Activated gamma-delta T cell treated with Interleukin-2 at 50 U/mL for 16 hours (primary cell): ENCODE measurements at regions not wholly inside any gene's neighbourhood (a gene's known extent, or its start where the extent isn't known, plus 50 kb on each side); places are given as distances from the start of the nearest gene placed in this dataset.

Source experiments
- DNase-seq: peaks from one replicate; pipeline ENCODE4 v3.0.0-alpha.2; 2020

- no peak for DNase-seq
These were observed 94.7 kb downstream of the SIK1 start for GRCh38 chr21:43331962-43332828.

DNA sequence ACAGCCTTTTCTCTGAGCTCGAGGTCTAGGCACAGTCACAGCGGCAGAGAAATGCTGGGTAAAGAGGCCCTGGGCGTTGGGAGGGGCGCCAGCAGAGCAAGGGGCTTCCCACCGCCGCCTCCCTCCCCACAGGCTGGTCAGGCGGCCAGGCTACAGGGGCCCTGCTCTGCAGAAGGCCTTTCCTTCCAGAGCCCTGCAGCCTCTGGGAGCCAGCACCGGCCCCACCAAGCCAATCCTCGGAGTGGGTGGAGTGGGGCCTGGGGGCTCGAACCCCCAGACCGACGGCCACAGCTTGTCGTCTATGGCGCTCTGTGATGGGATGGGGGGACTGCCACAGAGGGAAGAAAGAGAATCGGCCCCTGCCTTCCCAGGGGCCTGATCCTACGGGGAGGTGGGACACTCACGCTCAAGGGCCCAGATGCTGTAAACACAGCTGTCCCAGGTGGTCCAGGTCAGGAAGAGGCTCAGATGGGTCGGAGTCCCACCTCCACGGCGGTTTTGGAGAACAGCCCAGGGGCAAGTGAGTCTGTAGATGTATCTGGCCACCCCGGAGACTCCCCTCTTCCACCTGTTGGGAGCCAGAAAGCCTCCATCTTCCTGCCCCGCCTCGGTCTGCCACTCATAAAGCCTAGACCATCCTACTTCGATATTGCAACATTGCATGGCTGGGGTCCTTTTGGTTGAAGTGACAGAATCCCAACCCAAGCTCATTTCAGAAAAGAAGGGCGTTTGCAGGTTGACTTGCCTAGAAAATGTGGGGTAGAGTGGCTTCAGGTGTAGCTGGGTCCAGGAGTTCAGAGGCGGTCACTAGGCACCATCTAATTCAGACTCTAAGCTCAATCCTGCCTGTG lies 95.6 kb downstream of the SIK1 start:
- no peak for DNase-seq

DNA sequence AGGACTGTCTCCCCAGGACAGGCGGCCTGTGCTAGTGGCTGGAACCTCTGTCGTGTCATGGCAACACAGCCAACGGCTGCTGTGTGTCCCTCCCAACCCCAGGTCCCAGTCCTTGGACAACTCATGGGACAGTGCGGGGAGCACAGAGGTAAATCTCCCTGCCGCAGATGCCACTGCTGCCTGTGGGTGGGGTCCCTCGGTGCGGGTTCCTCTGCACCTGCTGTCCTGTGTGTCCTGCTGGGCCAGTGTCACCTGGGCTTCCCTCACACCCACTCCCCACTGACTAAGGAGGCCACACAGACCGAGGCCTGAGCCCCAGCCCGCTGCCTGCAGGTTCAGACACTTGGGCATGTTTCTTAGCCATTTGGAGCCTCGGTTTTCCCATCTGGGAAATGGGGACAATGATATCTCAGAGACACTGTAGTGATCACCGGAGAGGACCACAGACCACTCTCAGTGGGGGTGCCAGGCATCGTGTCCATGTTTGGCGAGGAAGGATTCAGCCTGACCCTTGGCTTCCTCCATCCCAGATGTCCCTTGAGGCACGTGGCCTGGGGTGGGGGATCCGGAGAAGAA lies 96.5 kb downstream of the SIK1 start:
- no peak for DNase-seq

- DNase-seq, result no peak
These were observed 97.1 kb downstream of the SIK1 start for GRCh38 chr21:43329711-43330269.

DNA sequence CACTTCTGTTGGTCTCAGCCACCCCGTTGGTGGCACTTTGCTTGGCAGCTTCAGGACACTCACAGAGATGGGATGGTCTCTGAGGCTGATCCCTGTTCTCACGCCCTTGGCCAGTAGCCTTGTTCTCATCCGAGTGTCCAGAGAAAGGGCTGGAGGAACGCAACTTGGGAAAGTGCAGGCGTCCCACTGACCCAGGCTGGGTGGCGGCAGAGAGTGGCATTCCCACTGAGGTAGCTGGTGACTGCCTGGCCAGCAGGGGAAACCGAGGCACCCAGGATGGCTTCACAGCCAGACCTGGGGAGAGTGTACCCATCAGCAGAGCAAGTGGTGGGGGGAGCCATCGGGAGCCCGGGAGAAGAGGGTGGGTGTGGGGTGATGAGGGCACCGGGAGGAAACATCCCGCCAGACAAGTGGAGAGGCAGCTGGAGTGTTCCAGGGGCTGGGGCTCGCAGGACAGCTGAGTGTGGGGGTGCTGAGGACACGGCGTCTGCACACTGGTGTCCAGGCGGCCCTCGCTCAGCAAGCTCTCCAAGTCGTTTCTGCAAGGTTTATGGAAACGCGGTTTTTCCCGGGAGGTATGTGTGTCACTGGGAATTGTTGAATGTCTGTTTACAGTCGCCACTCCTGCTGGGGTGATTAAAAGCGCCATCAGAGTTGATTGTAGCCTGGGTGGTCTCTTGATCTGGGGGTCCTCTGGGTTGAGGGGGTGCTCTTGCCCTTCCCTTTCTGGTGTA lies 97.8 kb downstream of the SIK1 start:
- no peak for DNase-seq

- DNase-seq, result no peak
These were observed 98.6 kb downstream of the SIK1 start for GRCh38 chr21:43328185-43328957.

- DNase-seq, result no peak
These were observed 100.8 kb downstream of the SIK1 start for GRCh38 chr21:43325968-43326715.

DNA sequence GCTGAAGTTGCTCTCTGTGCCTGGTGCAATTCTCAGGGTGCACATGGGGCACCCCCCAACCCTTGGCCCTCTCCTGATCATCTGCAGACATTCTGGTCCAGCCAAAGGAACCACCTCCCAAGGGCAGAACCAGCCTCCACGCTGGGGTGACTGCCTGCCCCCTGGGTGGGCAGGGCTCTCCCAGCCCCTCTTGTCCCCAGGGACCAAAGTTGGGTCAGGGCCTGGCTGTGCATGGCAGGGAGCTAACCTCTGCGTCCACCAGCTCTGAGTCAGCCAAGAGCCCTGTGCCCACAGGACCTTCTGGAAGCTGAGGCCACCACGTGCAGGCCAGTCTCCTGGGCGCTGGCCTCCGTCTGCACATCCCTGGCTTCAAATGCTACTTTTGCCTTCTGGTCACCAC lies 101.9 kb downstream of the SIK1 start:
- no peak for DNase-seq

GRCh38 chr21:43324596-43324995 lies 102.3 kb downstream of the SIK1 start:
- DNase-seq, result no peak

DNA sequence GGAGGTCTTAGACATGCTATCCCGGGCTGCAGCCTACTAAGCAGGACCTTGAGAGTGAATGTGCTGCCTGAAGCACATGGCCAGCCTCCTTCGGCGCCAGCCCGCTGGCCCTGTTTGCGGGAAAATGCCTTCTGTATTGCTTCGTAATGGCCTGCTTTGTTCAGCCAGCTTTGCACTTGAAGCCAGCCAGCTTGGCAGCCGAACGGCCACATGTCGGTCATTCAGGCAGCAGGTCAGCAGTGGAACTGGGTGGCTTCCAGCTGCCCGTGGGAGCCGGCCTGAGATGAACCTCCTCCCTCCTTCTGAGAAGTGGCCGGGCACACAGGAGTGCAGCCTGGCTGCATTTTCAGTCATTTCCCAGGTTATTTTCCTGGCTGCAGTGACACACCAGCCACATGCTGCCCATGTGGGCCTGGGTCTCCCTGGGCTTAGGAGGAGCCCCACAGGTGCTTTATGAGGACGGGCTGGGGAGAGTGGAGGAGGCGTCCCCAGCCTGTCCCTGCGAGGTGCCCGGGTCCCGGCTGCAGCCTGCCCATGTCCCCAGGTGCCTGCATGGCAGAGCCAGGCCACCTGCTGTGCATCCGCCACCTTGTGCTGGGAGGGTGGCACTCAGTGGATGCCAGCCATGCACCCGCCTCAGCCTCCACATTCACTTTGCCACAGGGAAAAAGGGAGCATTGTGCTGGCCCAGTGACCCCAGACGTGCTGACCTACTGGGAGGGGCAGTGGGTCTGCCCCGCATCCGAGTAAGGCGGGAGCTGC lies 103.5 kb downstream of the SIK1 start:
- DNase-seq, result no peak

GRCh38 chr21:43322805-43323204 lies 104.1 kb downstream of the SIK1 start:
- DNase-seq, result no peak

- no peak for DNase-seq
These were observed 104.6 kb downstream of the SIK1 start for GRCh38 chr21:43322311-43322710.

- no peak for DNase-seq
These were observed 105.3 kb downstream of the SIK1 start for GRCh38 chr21:43321611-43322010.

GRCh38 chr21:43321111-43321510 lies 105.8 kb downstream of the SIK1 start:
- no peak for DNase-seq

DNA sequence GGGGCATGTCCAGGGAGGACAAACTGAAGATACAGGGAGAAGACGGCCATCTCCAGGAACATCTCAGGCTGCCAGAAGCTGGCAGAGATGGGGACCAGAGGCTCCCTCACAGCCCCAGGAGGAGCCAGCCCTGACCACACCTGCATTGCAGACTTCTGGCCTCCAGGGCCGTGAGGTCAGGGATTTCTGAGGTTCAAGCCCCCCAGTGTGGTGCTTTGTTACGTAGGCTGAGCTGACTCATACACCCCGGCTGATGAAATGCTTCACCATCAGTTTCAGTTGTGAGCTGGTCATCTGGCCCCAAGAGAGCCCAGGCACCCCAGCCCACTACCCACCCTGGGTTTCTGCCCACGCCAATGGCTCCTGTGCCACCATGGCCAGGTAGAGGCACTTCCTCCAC lies 106.4 kb downstream of the SIK1 start:
- no peak for DNase-seq

DNA sequence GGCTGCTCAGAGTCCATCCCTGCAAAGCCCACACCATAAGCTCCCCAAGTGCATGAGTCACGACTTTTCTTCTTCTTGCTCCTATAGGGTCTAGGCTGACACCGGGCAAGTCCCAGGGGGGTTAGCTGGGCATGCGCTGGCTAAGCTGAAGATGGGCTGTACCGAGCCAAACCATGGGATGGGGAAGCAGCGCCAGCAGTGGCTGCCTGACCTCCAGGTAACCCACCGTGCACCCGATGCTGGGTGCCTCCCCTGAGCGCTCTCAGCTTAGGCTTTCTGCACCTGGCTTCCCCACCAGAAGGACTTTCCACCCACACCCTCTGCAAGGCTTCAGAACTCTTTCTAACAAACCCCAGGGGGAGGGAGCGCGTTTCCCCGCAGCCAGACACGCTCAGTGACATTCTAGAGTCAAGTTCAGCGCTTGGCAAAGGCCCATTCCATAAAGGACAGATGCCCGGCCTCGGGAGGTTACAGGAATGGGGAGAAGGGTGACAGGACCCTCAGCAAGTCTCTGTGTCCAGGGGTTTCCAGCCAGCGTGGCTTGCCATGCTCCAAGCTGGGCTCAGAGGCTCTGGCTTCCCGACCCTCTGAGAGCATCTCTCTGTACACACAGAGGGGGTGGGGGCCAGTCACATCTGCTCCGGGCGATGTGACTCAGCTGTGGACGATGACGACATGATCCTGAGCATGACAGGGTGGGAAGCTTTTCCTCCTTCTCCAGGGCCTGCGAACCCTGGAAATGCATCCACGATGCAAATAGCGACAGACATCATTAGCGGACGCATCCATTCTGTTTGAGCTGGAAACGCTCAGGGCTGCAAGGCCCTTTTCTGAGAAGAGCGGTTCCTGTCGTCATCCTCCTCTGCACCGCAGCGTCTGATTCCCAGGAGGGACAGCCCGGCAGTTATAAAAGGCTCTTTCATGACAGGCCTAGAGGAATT lies 107.8 kb downstream of the SIK1 start:
- DNase-seq, result no peak

GRCh38 chr21:43318368-43318767 lies 108.6 kb downstream of the SIK1 start:
- DNase-seq, result no peak

- DNase-seq, result no peak
These were observed 109.0 kb downstream of the SIK1 start for GRCh38 chr21:43317959-43318358.

- DNase-seq, result no peak
These were observed 109.6 kb downstream of the SIK1 start for GRCh38 chr21:43317254-43317748.
